H9 (cell line): ENCODE measurements at regions not wholly inside any gene's neighbourhood (a gene's known extent, or its start where the extent isn't known, plus 50 kb on each side); places are given as distances from the start of the nearest gene placed in this dataset.

Experiments used
- DNase-seq: peaks from one replicate; pipeline ENCODE4 v3.0.0-alpha.2; 2017
- H2AFZ ChIP-seq: one replicate; pipeline ENCODE4 v1.6.1; 2013; ENCODE audit warnings: mild to moderate bottlenecking, low read length, control low read depth, moderate library complexity
- H2AK5ac ChIP-seq: 2 replicates; pipeline ENCODE4 v1.6.1; 2013; ENCODE audit warnings: low read length, control low read depth, mixed read lengths; ENCODE audit not compliant: insufficient read length
- H2BK120ac ChIP-seq: one replicate; pipeline ENCODE4 v1.6.1; 2013; ENCODE audit warnings: low read depth, mild to moderate bottlenecking, low read length, control low read depth, inconsistent platforms; ENCODE audit not compliant: poor library complexity, severe bottlenecking
- H2BK12ac ChIP-seq: 2 replicates; pipeline ENCODE4 v1.6.1; 2013; ENCODE audit warnings: low read length, control low read depth, mixed read lengths, low read depth; ENCODE audit not compliant: insufficient read length
- H2BK15ac ChIP-seq: 2 replicates; pipeline ENCODE4 v1.6.1; 2013; ENCODE audit warnings: low read depth, low read length, control low read depth
- H2BK20ac ChIP-seq: one replicate; pipeline ENCODE4 v1.6.1; 2013; ENCODE audit warnings: low read depth, mild to moderate bottlenecking, low read length, control low read depth, inconsistent platforms; ENCODE audit not compliant: poor library complexity, severe bottlenecking
- H2BK5ac ChIP-seq: 2 replicates; pipeline ENCODE4 v1.6.1; 2013; ENCODE audit warnings: low read length, control low read depth, mixed read lengths; ENCODE audit not compliant: insufficient read length
- H3K14ac ChIP-seq: 2 replicates; pipeline ENCODE4 v1.6.1; 2013; ENCODE audit warnings: low read length, control low read depth; ENCODE audit not compliant: insufficient read depth
- H3K18ac ChIP-seq: 2 replicates; pipeline ENCODE4 v1.6.1; 2013; ENCODE audit warnings: low read depth, mild to moderate bottlenecking, mixed read lengths, low read length, control low read depth; ENCODE audit not compliant: insufficient read length
- H3K23ac ChIP-seq: 2 replicates; pipeline ENCODE4 v1.6.1; 2013; ENCODE audit warnings: low read length, control low read depth, mixed read lengths, low read depth; ENCODE audit not compliant: insufficient read length
- H3K23me2 ChIP-seq: 2 replicates; pipeline ENCODE4 v1.6.1; 2013; ENCODE audit warnings: low read depth, mild to moderate bottlenecking, mixed read lengths, low read length, control low read depth; ENCODE audit not compliant: insufficient read length, poor library complexity, severe bottlenecking
- H3K27ac ChIP-seq: 2 replicates; pipeline ENCODE4 v1.5.1; 2013; ENCODE audit warnings: low read length, control low read depth, mixed read lengths, low read depth; ENCODE audit not compliant: insufficient read length
- H3K27me3 ChIP-seq: 2 replicates; pipeline ENCODE4 v1.6.1; 2013; ENCODE audit warnings: low read length, control low read depth, inconsistent platforms; ENCODE audit not compliant: insufficient read depth
- H3K4ac ChIP-seq: 2 replicates; pipeline ENCODE4 v1.6.1; 2013; ENCODE audit warnings: low read depth, mild to moderate bottlenecking, control low read depth, inconsistent platforms, low read length, moderate library complexity
- H3K4me1 ChIP-seq: 2 replicates; pipeline ENCODE4 v1.6.1; 2013; ENCODE audit warnings: low read length, control low read depth, inconsistent platforms; ENCODE audit not compliant: insufficient read depth
- H3K4me2 ChIP-seq: 2 replicates; pipeline ENCODE4 v1.6.1; 2013; ENCODE audit warnings: low read length, control low read depth, mixed read lengths; ENCODE audit not compliant: insufficient read length, insufficient read depth
- H3K56ac ChIP-seq: 2 replicates; pipeline ENCODE4 v1.6.1; 2013; ENCODE audit warnings: low read depth, mild to moderate bottlenecking, mixed read lengths, low read length, control low read depth; ENCODE audit not compliant: insufficient read length
- H3K79me1 ChIP-seq: 2 replicates; pipeline ENCODE4 v1.6.1; 2013; ENCODE audit warnings: low read depth, mild to moderate bottlenecking, moderate library complexity, low read length, control low read depth, inconsistent platforms; ENCODE audit not compliant: insufficient read depth, poor library complexity, severe bottlenecking
- H3K79me2 ChIP-seq: 2 replicates; pipeline ENCODE4 v1.6.1; 2013; ENCODE audit warnings: low read length, control low read depth, inconsistent platforms; ENCODE audit not compliant: insufficient read depth
- H3K9ac ChIP-seq: 2 replicates; pipeline ENCODE4 v1.6.1; 2013; ENCODE audit warnings: low read length, control low read depth, mixed read lengths; ENCODE audit not compliant: insufficient read length; ENCODE audit errors: extremely low read depth
- H3K9me3 ChIP-seq: one replicate; pipeline ENCODE4 v1.6.1; 2013; ENCODE audit warnings: low read depth, low read length, inconsistent platforms; ENCODE audit not compliant: control insufficient read depth
- H3T11ph ChIP-seq: one replicate; pipeline ENCODE4 v1.6.1; 2013; ENCODE audit warnings: mild to moderate bottlenecking, low read length, control low read depth, inconsistent platforms
- H4K20me1 ChIP-seq: one replicate; pipeline ENCODE4 v1.6.1; 2013; ENCODE audit not compliant: control insufficient read depth, insufficient read length, insufficient read depth
- H4K5ac ChIP-seq: 2 replicates; pipeline ENCODE4 v1.6.1; 2013; ENCODE audit warnings: low read depth, mild to moderate bottlenecking, mixed read lengths, low read length, control low read depth; ENCODE audit not compliant: insufficient read length
- H4K8ac ChIP-seq: replicated peaks from 2 replicates; pipeline ENCODE4 v1.6.1; 2013; ENCODE audit warnings: low read length, control low read depth, mixed read lengths, low read depth; ENCODE audit not compliant: insufficient read length
- H4K91ac ChIP-seq: 2 replicates; pipeline ENCODE4 v1.6.1; 2013; ENCODE audit warnings: low read depth, mild to moderate bottlenecking, moderate library complexity, mixed read lengths, low read length, control low read depth; ENCODE audit not compliant: insufficient read length
- H3K27ac Mint-ChIP-seq, 3 experiments: 2 replicates in 2 of 3; 3 replicates in 1 of 3; pipeline ENCODE4 v1.8.0; 2020 to 2021; ENCODE audit warnings: mixed read lengths in 3 of 3, mild to moderate bottlenecking in 1 of 3, moderate library complexity in 1 of 3
- H3K27me3 Mint-ChIP-seq: 2 replicates; pipeline ENCODE4 v1.8.0; 2021; ENCODE audit warnings: low read depth, mild to moderate bottlenecking, moderate library complexity, mixed read lengths
- H3K36me3 Mint-ChIP-seq, 3 experiments: 2 replicates in 2 of 3; 3 replicates in 1 of 3; pipeline ENCODE4 v1.8.0; 2020 to 2021; ENCODE audit warnings: low read depth in 3 of 3, mixed read lengths in 3 of 3; ENCODE audit not compliant: insufficient read depth in 1 of 3
- H3K4me1 Mint-ChIP-seq, 2 experiments: 2 replicates each; pipeline ENCODE4 v1.8.0; 2020; ENCODE audit warnings: mixed read lengths in 2 of 2
- H3K4me3 Mint-ChIP-seq, 2 experiments: 2 replicates in 1 of 2; 3 replicates in 1 of 2; pipeline ENCODE4 v1.8.0; 2020 to 2021; ENCODE audit warnings: mild to moderate bottlenecking in 2 of 2, mixed read lengths in 2 of 2, moderate library complexity in 1 of 2
- H3K9me3 Mint-ChIP-seq, 2 experiments: 2 replicates in 1 of 2; 3 replicates in 1 of 2; pipeline ENCODE4 v1.8.0; 2020; ENCODE audit warnings: mild to moderate bottlenecking in 2 of 2, mixed read lengths in 2 of 2, moderate library complexity in 1 of 2
- WGBS: extraction: QIAGEN DNeasy Blood & Tissue Kit; methylation state at CpG from one replicate; pipeline ENCODE4 v1.1.7; 2013; ENCODE audit warnings: missing lambda C conversion rate, low lambda C conversion rate, mixed read lengths; ENCODE audit not compliant: insufficient read length; ENCODE audit errors: extremely low coverage; 5-methylcytosine and 5-hydroxymethylcytosine counted together
- TF ChIP-seq, protein P1 (sequence below): fragments of 200-600 bp; sonication (generic); conservative IDR thresholded peaks from 3 replicates; pipeline ENCODE4 v1.8.0; 2021; ENCODE audit warnings: antibody characterized with exemption, mild to moderate bottlenecking

- no peak overlapping the region for H3K9ac ChIP-seq
- no peak overlapping the region for H2BK12ac ChIP-seq
- no peaks in the 10 kb centered on the region for H4K20me1 ChIP-seq
- H3K4ac ChIP-seq, result no peak overlapping the region
- no peak for DNase-seq
- no CpG with 5 or more reads among the region's 5 CpGs for WGBS
- H4K8ac ChIP-seq, result no peak overlapping the region
- H3K27ac ChIP-seq, result no peak overlapping the region
- H3K9me3 ChIP-seq, result no peaks in the 10 kb centered on the region
- no peaks in the 10 kb centered on the region for H3K23me2 ChIP-seq
- no peaks in the 10 kb centered on the region for H3K27me3 ChIP-seq
- no peak overlapping the region for H2BK15ac ChIP-seq
- Mint-ChIP-seq H3K9me3 (peaks cover 3 to 5% of the 10 kb centered on the region in 2 experiments; a peak in 2 of 5 replicates), H3K27me3 (no peaks in the 10 kb centered on the region), H3K4me1 (peaks cover 19% of the 10 kb centered on the region in 2 experiments), H3K36me3 (peaks cover 0 to 4% (median 2%) of the 10 kb centered on the region in 3 experiments; a peak in 4 of 7 replicates), H3K27ac (no peak overlapping the region), H3K4me3 (no peak overlapping the region)
- H4K91ac ChIP-seq, result no peak overlapping the region
- no peak overlapping the region for H3K56ac ChIP-seq
- TF ChIP-seq, protein P1, sequence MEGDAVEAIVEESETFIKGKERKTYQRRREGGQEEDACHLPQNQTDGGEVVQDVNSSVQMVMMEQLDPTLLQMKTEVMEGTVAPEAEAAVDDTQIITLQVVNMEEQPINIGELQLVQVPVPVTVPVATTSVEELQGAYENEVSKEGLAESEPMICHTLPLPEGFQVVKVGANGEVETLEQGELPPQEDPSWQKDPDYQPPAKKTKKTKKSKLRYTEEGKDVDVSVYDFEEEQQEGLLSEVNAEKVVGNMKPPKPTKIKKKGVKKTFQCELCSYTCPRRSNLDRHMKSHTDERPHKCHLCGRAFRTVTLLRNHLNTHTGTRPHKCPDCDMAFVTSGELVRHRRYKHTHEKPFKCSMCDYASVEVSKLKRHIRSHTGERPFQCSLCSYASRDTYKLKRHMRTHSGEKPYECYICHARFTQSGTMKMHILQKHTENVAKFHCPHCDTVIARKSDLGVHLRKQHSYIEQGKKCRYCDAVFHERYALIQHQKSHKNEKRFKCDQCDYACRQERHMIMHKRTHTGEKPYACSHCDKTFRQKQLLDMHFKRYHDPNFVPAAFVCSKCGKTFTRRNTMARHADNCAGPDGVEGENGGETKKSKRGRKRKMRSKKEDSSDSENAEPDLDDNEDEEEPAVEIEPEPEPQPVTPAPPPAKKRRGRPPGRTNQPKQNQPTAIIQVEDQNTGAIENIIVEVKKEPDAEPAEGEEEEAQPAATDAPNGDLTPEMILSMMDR, result no peak
- no peak overlapping the region for H3K4me2 ChIP-seq
- H3K18ac ChIP-seq, result no peak overlapping the region
- no peaks in the 10 kb centered on the region for H3K79me2 ChIP-seq
- H3K79me1 ChIP-seq, result no peaks in the 10 kb centered on the region
- H3K23ac ChIP-seq, result no peak overlapping the region
- H3T11ph ChIP-seq, result no peak overlapping the region
- H2AK5ac ChIP-seq, result no peak overlapping the region
- H2BK120ac ChIP-seq, result no peak overlapping the region
- no peak overlapping the region; the same call in 1 of the 2 replicates for H3K14ac ChIP-seq
- no peak overlapping the region for H4K5ac ChIP-seq
- H2BK20ac ChIP-seq, result no peak overlapping the region
- no peak overlapping the region for H2BK5ac ChIP-seq
- no peak overlapping the region for H2AFZ ChIP-seq
- H3K4me1 ChIP-seq, result no peaks in the 10 kb centered on the region
These were observed 640.7 kb downstream of the METTL4 start for GRCh38 chr18:1930291-1931270.
